GM18873 (cell line): ENCODE measurements at regions not wholly inside any gene's neighbourhood (a gene's known extent, or its start where the extent isn't known, plus 50 kb on each side); places are given as distances from the start of the nearest gene placed in this dataset.
"Not testable (repeated sequence)": the region's sequence is repeated elsewhere in the genome, so short reads cannot be mapped to it uniquely, and the experiment has no call there.

Experiments used
- ATAC-seq: cut with Tn5 transposase; IDR thresholded peaks from one replicate; pipeline ENCODE4 v1.9.1; 2021; ENCODE audit warnings: mild to moderate bottlenecking, moderate library complexity, moderate number of reproducible peaks; ENCODE audit not compliant: unreplicated experiment, low FRiP score

DNA sequence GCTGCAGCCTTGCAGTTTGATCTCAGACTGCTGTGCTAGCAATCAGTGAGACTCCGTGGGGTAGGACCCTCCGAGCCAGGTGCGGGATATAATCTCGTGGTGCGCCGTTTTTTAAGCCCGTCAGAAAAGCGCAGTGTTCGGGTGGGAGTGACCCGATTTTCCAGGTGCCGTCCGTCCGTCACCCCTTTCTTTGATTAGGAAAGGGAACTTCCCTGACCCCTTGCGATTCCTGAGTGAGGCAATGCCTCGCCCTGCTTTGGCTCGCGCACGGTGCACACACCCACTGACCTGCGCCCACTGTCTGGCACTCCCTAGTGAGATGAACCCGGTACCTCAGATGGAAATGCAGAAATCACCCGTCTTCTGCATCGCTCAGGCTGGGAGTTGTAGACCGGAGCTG is 203.2 kb downstream of the SNCAIP start:
- ATAC-seq, result not testable (repeated sequence)

GRCh38 chr5:122515709-122516431 is 203.8 kb downstream of the SNCAIP start:
- no peak for ATAC-seq

GRCh38 chr5:122516432-122516743 is 204.4 kb downstream of the SNCAIP start:
- no peak for ATAC-seq

GRCh38 chr5:122517091-122517490 is 205.1 kb downstream of the SNCAIP start:
- ATAC-seq, result no peak

DNA sequence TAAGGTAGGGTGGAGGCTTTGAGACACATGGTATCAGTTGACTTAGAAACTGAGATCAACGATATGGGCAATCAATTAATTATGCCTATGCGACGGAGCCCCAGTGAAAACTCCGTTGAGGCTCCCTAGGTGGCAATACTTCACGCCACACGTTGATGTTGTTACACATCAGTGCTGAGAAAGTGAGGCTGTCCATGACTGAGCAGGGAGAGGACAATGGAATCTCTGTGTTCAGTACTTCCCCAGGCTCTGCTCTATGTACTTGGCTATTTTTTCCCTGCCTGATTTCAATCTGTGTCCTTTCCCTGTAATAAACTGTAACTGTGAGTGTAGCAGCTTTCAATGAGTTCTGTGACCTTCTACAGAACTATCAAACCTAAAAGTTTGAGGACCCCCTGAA is 211.7 kb downstream of the SNCAIP start:
- ATAC-seq, result no peak

- ATAC-seq, result no peak
Measured at GRCh38 chr5:122527547-122527946, 215.5 kb downstream of the SNCAIP start.

- no peak for ATAC-seq
Measured at GRCh38 chr5:122532035-122532434, 220.0 kb downstream of the SNCAIP start.

DNA sequence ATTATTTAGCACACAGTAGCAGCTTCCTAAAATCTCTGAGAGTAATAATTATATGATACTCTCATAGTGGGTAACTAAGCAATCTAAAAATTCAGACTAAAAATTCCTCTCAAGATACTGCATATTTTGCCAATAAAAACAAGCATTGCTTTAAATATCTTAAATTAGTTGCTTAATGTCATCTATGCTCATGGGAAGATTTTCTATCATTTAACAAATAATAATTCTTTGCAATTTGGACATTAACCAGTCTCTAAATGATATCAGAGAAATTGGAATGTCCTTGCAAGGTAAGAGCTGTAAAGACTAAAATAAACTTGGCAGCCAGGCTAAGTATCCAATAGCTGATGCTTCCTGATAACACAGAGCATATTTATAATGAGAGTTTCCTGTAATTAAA is 221.8 kb downstream of the SNCAIP start:
- no peak for ATAC-seq

DNA sequence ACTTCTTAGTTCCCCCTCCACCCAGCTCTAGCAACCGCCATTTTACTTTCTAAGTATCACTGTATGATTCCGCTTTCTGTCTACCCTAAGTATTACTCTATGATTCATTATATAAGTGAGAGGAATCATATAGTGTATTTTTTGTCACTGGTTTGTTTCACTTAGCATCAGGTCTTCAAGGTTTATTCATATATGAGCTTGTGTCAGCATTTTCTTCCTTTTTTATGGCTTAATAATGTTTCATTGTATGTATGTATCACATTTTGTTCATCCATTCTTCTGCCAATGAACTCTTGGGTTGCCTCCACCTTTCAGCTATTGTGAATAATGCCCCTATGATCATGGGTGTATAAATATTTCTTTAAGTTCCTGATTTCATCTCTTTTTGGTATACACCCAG is 222.8 kb downstream of the SNCAIP start:
- ATAC-seq, result no peak

DNA sequence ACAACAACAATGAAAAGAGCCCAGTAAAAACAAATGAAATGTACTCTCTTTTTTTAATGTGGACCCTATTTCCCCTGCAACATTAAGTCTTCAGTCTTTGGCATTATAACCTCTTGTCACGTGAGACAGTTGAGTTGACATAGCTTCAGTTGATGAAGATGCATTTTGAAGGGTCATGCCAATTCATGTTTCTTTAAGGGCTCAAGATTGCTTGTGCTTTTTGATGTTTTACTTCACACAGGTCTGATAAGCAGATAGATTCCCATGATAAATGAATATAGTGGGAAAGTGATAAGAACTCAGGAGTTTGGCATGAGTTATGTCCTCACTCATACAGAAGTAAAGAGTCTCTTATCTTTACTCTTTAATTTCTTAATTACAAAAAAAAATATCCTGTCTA is 229.4 kb downstream of the SNCAIP start:
- no peak for ATAC-seq

DNA sequence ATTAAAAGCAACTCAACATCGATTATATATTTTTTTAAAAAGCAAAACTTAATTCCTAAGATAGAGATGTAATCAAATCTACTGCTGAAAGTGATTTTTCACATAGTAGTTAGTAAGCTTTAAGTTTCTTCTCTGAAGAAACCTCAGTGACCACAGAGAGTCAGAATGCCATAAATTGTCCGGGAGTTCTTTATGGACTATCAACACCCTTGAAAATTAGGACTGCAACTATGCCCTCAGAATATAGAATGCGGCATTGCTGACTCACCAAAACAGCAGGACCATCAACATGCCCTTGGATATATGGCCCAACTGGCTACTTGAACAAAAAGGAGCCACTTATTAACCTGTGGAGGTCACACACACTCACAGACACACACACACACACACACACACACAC is 228.9 kb upstream of the SNX2 start:
- ATAC-seq, result no peak

- ATAC-seq, result no peak
Measured at GRCh38 chr5:122547219-122547618, 227.7 kb upstream of the SNX2 start.

- no peak for ATAC-seq
Measured at GRCh38 chr5:122547669-122548068, 227.2 kb upstream of the SNX2 start.

- no peak for ATAC-seq
Measured at GRCh38 chr5:122559676-122560075, 215.2 kb upstream of the SNX2 start.

DNA sequence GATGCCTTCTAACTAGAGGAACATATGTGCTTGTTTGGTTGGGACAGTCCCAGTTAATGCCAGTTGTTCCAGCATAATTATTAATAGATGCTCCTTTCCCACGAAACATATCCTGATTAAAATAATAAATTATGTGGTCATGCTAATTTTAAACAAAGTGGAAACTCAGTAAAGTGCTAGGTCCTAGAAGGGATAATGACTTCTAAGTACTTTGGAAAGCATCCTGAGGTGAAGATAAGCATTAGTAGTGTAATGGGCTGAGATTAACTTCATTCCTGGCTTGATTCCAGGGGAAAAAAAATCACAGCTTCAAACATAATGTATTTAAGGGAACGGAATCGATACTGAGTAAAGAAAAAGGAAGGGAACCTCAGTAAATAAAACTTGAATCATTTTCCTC is 213.7 kb upstream of the SNX2 start:
- ATAC-seq, result no peak

GRCh38 chr5:122565331-122565730 is 209.5 kb upstream of the SNX2 start:
- no peak for ATAC-seq

GRCh38 chr5:122576256-122577016 is 198.4 kb upstream of the SNX2 start:
- no peak for ATAC-seq

- ATAC-seq, result no peak
Measured at GRCh38 chr5:122581629-122582028, 193.3 kb upstream of the SNX2 start.

DNA sequence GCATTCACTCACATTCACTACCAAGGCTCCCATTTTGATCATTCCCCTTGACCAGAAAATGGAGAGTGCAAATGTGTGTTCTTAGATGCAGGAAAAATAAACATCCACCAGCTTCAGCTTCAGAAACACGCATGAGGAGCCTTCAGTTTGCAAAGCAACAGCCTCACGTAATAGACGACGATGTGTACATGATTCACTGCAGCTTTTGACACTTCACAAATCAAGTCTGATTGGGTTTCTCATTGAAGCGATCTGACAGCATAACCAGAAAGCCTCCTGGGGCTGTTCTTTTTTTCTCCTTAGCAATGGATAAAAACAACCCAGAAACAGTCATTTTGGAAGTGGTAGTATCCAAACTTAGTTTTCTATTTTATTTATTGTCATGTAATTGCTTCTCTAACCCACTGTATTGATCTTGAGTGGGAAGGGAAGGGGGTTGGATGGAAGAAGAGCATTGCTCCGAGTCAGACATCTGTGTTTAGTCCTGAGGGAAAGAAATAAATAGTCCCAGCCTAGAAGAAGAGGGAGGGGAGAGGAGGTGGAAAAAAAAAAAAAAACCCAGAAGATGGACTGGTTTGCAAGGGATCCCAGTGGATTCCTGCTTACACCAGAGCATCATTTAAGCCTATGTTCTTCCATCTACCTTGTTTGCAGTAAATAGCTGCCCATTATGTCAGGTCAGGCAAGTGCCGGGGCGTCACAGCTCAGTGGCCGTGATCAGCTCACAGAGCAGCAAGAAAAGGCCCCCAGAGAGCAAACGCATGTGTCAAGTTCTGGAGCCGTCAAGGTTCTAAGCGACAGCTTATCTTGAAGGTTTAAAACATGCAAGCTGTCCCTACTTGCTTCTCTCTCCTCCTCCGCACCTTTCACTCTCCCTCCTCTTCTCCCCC is 190.2 kb upstream of the SNX2 start:
- ATAC-seq, result no peak

GRCh38 chr5:122585371-122585770 is 189.5 kb upstream of the SNX2 start:
- ATAC-seq, result no peak

GRCh38 chr5:122586351-122586750 is 188.5 kb upstream of the SNX2 start:
- ATAC-seq, result no peak
